HG03442 (cell line): ENCODE measurements at regions not wholly inside any gene's neighbourhood (a gene's known extent, or its start where the extent isn't known, plus 50 kb on each side); places are given as distances from the start of the nearest gene placed in this dataset.
A peak's percentile ranks its signal among the peaks of the same experiment; 100 is the strongest.

Source experiments
- ATAC-seq: cut with Tn5 transposase; IDR thresholded peaks from one replicate; pipeline ENCODE4 v1.9.1; 2021; ENCODE audit warnings: mild to moderate bottlenecking, moderate library complexity; ENCODE audit not compliant: unreplicated experiment

- ATAC-seq = no peak
Observed at GRCh38 chr6:143595251-143596036, 82.3 kb upstream of the PHACTR2 start.

GRCh38 chr6:143594647-143595046 lies 83.1 kb upstream of the PHACTR2 start:
- ATAC-seq = no peak

- ATAC-seq = no peak
Observed at GRCh38 chr6:143592335-143592734, 80.8 kb upstream of the FUCA2 start.

DNA sequence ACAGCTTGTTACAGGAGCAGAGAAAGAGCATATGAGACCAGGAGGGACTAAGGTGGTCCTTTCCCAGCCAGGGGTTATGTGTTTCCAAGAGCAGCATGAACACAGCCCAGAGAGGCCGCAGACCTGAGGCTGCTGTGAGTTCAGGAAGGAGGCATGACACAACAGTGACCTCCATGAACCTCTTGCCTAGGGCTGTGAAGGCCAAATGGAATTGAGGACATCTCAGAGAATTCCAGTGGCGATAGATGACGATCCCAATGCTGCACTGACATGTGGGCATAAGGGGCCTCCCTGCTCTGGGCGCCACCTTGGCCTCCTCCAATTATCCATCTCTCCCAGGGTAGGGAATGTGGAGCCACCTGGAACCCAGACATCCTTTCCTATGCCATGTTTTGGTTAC lies 79.9 kb upstream of the FUCA2 start:
- ATAC-seq = no peak

DNA sequence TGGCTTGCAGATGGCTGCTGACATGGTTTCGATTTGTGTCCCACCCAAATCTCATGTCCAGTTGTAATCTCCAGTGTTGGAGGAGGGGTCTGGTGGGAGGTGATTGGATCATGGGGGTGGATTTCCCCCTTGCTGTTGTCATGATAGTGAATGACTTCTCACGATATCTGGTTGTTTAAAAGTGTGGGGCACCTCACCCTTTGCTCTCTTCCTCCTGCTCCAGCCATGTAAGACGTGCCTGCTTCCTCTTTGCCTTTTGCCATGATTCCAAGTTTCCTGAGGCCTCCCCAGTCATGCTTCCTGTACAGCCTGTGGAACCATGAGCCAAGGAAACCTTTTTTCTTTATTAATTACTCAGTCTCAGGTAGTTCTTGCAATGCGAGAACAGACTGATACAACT lies 77.6 kb upstream of the FUCA2 start:
- no peak for ATAC-seq

DNA sequence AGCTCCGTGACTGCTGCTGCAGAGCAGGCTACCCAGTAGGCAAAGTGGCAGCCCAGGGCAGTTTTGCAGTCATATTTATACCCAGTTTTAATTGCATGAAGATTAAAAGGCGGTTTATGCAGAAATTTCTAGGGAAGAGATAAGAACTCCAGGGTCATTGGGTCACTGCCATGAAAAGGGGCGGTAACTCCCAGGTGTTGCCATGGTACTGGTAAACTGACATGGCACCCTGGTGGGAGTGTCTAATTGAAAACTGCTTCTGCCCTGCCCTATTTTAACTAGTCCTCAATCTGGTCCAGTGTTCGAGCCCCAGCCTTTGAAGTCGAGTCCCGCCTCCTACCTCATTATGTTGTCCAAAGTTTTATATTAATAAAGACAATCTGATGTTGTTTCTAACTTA lies 75.0 kb upstream of the FUCA2 start:
- ATAC-seq = no peak

DNA sequence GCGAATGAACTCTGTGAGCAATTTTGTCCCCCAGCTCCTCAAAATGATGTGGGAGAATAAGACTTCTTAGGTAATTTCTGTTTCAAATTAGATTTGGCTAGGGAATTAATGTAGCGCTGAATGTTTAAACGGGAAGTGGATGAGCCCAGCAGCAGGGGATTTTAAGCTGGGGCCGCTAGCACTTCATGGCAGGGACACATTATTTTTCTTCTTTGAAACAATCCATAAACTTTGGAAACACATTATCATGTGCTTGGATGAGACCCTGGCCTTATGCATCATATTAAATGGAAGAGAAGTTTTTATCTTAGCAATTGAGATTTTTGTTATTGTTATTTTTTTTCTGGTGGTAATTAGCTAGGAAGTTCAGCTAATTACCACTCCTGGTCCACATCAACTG lies 74.2 kb upstream of the FUCA2 start:
- ATAC-seq = no peak

DNA sequence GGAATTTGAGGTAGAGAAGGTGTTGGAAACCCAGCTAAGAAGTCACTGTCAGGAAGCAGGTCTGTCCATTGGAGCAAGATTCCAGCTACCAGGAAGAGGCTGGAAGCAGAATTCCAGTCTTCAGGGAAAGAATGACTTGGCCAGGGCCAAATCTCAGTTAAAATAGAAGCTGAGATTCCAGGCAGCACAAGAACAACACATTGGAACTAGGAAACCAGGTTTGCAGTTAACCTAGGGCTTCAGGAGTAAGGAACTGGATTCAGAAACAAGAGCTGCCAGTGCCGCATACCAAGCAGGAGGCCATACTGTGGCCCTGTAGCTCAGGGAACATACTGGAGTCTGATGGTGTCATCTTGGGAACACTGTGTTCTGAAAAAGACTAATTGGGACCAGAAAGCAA lies 73.7 kb upstream of the FUCA2 start:
- no peak for ATAC-seq

- ATAC-seq = no peak
Observed at GRCh38 chr6:143583542-143584327, 72.2 kb upstream of the FUCA2 start.

DNA sequence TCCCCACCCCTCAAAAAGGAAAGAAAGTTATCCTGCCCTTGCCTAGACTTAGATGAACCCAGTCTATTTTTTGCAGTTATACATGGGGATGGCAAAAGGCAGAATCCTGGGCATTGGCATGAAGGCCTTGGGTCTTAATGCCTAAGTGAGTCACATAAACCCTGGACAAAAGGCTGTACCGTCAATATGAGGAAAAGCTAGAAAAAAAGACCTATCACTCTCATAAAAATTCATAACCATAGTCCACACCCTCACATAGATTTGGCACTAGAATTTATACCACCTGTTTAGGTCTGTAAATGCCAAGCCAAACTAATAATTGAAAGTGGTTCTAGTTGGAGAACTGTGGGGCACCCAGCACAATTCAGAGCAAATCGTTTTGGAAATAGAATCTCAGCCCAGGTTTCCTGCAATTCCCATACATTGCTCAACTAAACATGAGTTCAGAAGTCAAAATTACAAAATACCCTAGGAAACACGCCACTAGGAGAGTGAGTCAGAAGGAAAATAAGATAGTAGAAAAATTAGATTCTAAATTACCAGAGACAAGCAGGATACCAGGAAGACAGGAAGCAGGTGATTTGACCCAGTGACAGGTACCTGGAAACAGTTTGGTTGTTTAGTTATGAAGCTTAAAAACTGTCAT lies 70.4 kb upstream of the FUCA2 start:
- ATAC-seq = no peak

- no peak for ATAC-seq
Observed at GRCh38 chr6:143579703-143580102, 68.2 kb upstream of the FUCA2 start.

DNA sequence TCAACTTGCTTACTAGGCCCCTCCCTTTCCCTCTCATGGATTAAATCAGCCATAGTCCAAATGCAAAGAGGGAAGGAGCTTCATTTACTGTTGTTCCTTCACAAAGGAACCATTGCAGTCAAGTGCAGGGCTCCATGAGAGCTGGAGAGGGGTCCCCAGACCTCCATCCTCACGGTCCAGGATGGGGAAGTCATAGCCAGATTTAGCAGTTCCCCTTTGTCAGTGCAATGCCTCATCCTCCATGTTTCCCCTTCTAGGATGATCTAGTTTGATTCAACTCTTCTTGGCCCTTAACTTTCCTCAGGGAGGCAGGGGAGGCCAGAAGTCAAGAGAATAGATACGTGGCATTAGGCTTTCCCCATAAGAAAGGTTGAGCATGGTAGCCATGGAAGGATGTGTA lies 66.5 kb upstream of the FUCA2 start:
- ATAC-seq = no peak

DNA sequence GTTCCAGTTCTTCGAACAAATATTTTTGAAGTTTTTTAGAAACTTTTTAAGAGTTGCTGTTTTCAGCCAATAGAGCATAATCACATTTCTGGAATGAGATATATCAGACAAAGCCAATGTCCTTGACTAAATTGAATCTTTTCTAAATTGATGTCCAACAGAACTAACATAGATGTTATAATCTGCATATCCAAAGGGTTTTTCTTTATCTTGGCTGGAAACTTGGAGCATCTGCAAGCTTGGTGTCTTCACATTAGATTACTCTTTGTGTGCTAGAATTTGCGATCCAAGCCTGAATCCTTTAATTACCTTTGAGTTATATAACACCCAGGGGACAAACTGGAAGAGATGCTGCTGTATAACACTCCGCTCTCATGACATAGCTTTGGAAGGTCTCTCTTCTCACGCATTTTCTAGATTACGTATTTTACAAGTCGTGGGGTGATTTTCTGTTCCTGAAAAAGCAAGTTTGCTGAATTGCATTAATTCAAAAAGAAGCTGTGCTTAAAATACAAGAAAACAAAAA lies 64.4 kb upstream of the FUCA2 start:
- no peak for ATAC-seq

DNA sequence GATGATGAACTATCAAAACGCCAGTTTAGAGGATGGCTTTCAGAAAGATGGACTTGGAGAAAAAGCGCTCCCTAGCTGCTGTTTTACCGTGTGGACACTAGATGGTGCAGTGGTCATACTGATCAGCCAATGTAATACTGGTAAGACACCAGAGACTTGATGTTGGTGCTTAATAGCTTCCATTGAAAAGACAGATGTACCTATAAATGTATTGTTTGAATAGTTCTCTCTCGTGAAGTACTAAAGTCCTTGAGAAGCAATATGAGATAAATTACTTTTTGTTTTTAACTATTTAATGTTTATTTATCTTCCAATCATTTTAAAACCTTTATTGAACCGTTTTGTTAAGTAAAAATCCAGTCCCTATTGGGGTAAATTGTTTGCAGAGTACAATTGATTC lies 63.9 kb upstream of the FUCA2 start:
- ATAC-seq = peak; percentile 93

DNA sequence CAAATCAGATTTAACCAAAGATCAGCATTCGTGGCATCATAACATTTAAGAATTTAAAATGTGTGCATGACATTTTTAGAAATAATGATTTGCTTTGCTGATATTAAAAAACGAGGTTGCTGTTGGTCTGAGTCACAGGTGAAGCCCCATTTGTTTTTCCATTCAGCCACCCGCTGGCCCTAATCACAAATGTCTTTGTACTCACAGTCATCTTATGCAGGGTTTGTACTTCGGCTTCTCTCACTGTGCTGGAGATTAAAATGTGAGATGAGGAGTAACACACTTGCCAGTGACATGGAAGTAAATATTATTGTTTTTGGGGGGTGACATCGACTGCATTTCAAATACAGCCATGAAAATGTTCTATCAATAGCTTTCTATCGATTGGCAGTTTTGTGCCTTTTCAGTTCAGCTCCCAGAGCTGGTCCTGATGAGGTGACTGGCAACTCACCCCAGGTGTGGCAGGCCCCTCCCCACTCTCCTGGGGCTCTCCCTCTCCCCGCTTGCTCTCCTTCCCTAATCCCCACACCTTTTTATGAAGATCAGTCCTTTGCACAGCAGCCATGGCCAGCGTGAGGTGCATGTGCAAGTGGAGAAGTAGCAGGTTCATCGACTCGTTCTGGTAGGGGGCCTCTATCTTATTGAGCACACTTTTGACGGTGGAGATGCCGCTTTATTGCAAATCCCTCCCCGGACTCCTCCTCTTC lies 58.8 kb upstream of the FUCA2 start:
- no peak for ATAC-seq

DNA sequence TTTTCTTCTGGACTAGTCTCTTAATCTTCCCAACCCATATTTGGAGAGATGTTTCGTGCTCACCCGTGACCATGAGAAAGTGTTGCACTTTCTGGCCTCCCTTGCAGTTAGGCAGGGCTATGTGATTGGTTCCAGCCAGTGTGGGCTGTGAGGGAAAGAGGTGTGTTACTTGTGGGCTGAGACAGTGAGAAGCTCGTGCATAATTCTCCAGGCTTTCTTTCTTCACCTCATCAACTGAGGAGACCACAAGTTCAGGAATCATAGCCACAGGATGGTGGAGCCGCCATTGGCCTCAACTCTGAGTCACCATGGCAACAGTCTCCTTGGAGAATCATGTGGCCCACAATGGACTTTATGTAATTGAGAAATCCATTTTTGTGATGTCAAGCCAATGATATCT lies 57.5 kb upstream of the FUCA2 start:
- no peak for ATAC-seq

DNA sequence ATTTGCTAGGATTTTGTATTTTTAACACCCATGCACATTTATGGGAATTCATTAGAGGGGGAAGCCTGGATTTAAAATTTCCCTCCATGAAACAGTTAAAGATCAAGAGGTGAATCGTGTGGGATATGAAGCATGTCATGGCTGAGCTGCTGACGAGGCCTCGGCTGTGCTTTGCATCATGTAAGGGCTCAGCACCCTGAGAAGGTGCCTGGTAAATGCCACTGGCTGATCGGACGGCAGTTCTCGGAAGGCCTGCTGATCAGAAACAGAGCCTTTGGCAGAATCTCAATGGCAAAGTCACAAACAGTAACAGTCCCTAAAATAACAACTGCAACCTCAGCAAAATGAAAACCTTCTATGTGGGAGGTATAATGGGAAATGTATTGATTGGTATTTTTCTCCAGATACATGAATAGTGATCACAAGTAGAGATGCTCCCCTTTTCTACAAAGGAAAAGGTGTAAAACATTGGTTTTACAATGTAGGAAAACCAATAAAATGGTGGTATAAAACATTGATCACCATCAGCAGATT lies 53.0 kb upstream of the FUCA2 start:
- ATAC-seq = no peak

DNA sequence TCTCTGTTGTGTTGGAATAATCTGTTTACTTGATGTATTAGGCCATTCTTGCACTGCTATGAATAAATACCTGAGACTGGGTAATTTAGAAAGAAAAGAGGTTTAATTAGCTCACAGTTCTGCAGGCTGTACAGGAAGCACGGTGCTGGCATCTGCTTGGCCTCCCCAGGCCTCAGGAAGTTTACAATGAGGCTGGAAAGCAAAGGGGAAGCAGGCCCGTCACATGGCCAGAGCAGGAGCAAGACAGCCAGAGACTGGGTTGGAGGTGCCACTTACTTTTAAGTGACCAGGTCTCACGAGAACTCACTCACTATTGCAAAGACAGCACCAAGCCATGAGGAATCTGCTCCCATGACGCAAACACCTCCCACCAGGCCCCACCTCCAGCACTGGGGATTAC lies 50.6 kb upstream of the FUCA2 start:
- ATAC-seq = no peak
